ENCODE measurements at regions not wholly inside any gene's neighbourhood (a gene's known extent, or its start where the extent isn't known, plus 50 kb on each side); places are given as distances from the start of the nearest gene placed in this dataset.

- H3K27ac ChIP-seq = no peak overlapping the region
- H3K4me3 ChIP-seq = no peak overlapping the region
- no peak for TF ChIP-seq CTCF (IDR thresholded peaks at IDR 0.05)
- no peak for DNase-seq (ENCODE audit: low spot score)
These were observed 585.7 kb upstream of the MARCKS start for GRCh38 chr6:113271437-113271836.

DNA sequence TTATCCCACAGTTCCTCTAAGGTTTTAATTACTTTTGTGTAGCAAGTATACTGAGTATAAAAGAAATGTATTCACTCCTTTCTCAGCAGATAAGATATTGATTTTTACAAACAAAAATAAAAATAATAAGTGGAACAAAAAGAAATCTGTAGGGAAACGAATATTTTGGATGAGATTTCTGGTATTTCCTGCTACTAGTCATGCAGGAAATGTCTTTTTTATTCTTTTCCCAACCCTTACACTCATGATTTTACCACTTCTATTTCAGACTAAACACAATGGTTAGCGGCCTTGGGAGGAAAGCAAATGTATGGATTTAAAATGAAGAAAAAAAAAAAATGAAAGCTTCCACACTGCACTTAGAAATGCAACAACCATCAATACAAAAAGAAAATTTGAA is 580.5 kb upstream of the MARCKS start:
- H3K4me3 ChIP-seq = no peak overlapping the region
- no peak for DNase-seq (ENCODE audit: low spot score)
- TF ChIP-seq CTCF (IDR thresholded peaks at IDR 0.05) = no peak
- no peak overlapping the region for H3K27ac ChIP-seq

- no peak overlapping the region for H3K27ac ChIP-seq
- no peak for DNase-seq (ENCODE audit: low spot score)
- no peak for TF ChIP-seq CTCF (IDR thresholded peaks at IDR 0.05)
- H3K4me3 ChIP-seq = no peak overlapping the region
These were observed 580.0 kb upstream of the MARCKS start for GRCh38 chr6:113277111-113277510.

- no peak overlapping the region for H3K4me3 ChIP-seq
- H3K27ac ChIP-seq = no peak overlapping the region
- no peak for TF ChIP-seq CTCF (IDR thresholded peaks at IDR 0.05)
- no peak for DNase-seq (ENCODE audit: low spot score)
These were observed 576.1 kb upstream of the MARCKS start for GRCh38 chr6:113281014-113281413.

GRCh38 chr6:113281431-113281830 is 575.7 kb upstream of the MARCKS start:
- TF ChIP-seq CTCF (IDR thresholded peaks at IDR 0.05) = no peak
- H3K27ac ChIP-seq = no peak overlapping the region
- no peak overlapping the region for H3K4me3 ChIP-seq
- no peak for DNase-seq (ENCODE audit: low spot score)

GRCh38 chr6:113287396-113287795 is 569.7 kb upstream of the MARCKS start:
- Histone ChIP-seq H3K4me3 (no peak overlapping the region), H3K27ac (no peak overlapping the region)
- DNase-seq (ENCODE audit: low spot score) = no peak
- no peak for TF ChIP-seq CTCF (IDR thresholded peaks at IDR 0.05)

DNA sequence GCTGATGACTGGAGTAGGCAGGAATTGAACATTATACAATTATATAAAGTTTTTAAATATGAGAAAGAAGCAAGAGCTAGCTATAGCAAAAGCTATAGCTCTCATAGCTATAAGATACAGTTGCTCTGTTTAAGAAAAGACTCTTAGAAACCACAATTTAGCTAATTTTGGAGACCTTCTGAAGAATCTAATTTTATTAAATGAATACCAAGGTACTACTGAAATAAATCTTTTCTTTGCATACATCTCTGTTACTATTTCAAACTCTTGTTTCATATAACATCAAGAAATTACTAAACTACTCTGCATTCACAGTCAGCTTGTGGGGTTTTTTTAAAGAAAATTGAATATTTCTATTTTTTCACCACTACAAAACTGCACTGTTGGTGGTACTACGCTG is 568.7 kb upstream of the MARCKS start:
- DNase-seq (ENCODE audit: low spot score) = no peak
- Histone ChIP-seq H3K27ac (no peak overlapping the region), H3K4me3 (no peak overlapping the region)
- no peak for TF ChIP-seq CTCF (IDR thresholded peaks at IDR 0.05)
